ENCODE measurements at regions not wholly inside any gene's neighbourhood (a gene's known extent, or its start where the extent isn't known, plus 50 kb on each side); places are given as distances from the start of the nearest gene placed in this dataset.

DNA sequence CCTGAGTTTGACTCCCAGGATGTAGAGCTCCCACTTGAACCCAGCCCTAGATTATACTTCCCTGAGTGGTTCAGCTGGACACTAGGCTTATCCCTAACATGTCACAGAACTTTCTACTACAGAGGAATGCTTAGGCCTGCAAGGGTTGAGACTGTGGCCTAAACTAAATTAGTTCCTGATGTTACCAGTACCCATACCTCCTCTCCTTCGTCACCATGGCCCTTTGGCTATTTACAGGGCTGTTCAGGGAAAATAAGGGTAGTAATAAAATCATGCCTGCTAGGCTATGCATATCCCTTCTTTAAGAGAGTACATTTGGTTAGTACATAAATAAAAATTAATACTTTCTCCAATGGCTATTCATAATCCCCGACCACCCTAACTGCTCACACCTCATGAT, 356.4 kb upstream of the RASGRP1 start:
- Histone ChIP-seq H3K9me3 (ENCODE audit: control insufficient read depth, insufficient read depth, low read length) (no peaks in the 10 kb centered on the region), H3K27me3 (ENCODE audit: control insufficient read depth, low read length) (no peaks in the 10 kb centered on the region), H3K36me3 (ENCODE audit: control insufficient read depth, low read length) (no peaks in the 10 kb centered on the region), H4K20me1 (ENCODE audit: control insufficient read depth, insufficient read depth, low read depth, low read length) (no peaks in the 10 kb centered on the region), H3K4me1 (ENCODE audit: control insufficient read depth, low read length) (no peaks in the 10 kb centered on the region), H3K9me2 (replicated peaks; ENCODE audit: control insufficient read depth, low read length) (no peaks in the 10 kb centered on the region), H3K27ac (ENCODE audit: low read depth, low read length) (no peak overlapping the region), H3K79me2 (ENCODE audit: control insufficient read depth, low read length) (no peaks in the 10 kb centered on the region), H3K4me2 (ENCODE audit: low read length) (no peak overlapping the region), H3F3A (ENCODE audit: control insufficient read depth, insufficient read depth) (no peaks in the 10 kb centered on the region), H3K4me3 (ENCODE audit: low read length) (no peak overlapping the region)
- no peak for TF ChIP-seq EZH2phosphoT487 (IDR thresholded peaks at IDR 0.05; ENCODE audit: borderline replicate concordance, low read length)
- TF ChIP-seq, protein P1, sequence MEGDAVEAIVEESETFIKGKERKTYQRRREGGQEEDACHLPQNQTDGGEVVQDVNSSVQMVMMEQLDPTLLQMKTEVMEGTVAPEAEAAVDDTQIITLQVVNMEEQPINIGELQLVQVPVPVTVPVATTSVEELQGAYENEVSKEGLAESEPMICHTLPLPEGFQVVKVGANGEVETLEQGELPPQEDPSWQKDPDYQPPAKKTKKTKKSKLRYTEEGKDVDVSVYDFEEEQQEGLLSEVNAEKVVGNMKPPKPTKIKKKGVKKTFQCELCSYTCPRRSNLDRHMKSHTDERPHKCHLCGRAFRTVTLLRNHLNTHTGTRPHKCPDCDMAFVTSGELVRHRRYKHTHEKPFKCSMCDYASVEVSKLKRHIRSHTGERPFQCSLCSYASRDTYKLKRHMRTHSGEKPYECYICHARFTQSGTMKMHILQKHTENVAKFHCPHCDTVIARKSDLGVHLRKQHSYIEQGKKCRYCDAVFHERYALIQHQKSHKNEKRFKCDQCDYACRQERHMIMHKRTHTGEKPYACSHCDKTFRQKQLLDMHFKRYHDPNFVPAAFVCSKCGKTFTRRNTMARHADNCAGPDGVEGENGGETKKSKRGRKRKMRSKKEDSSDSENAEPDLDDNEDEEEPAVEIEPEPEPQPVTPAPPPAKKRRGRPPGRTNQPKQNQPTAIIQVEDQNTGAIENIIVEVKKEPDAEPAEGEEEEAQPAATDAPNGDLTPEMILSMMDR (IDR thresholded peaks at IDR 0.05; ENCODE audit: low read depth, low read length, poor library complexity, severe bottlenecking): no peak

DNA sequence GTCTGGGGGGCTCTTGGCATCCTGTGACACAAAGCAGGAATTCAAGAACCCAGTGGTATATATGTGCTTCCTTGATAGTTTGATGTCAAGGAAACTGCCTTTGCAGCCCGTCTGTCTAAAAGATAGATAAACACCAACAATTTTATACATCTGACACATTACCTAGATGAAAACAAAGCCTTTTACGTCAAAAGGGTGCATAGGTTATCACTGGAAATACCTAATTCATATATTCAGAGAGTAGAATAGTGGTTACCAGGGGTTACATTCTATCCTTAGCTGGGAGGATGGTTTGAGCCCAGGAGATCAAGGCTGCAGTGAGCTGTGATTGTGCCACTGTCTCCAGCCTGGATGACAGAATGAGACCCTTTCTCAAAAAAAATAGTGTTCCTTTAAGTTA, 356.9 kb upstream of the RASGRP1 start:
- Histone ChIP-seq H3K4me2 (ENCODE audit: low read length) (no peak overlapping the region), H3K79me2 (ENCODE audit: control insufficient read depth, low read length) (no peaks in the 10 kb centered on the region), H4K20me1 (ENCODE audit: control insufficient read depth, insufficient read depth, low read depth, low read length) (no peaks in the 10 kb centered on the region), H3K4me3 (ENCODE audit: low read length) (no peak overlapping the region), H3K36me3 (ENCODE audit: control insufficient read depth, low read length) (no peaks in the 10 kb centered on the region), H3K27ac (ENCODE audit: low read depth, low read length) (no peak overlapping the region), H3F3A (ENCODE audit: control insufficient read depth, insufficient read depth) (no peaks in the 10 kb centered on the region), H3K27me3 (ENCODE audit: control insufficient read depth, low read length) (no peaks in the 10 kb centered on the region), H3K9me3 (ENCODE audit: control insufficient read depth, insufficient read depth, low read length) (no peaks in the 10 kb centered on the region), H3K4me1 (ENCODE audit: control insufficient read depth, low read length) (no peaks in the 10 kb centered on the region), H3K9me2 (replicated peaks; ENCODE audit: control insufficient read depth, low read length) (no peaks in the 10 kb centered on the region)
- TF ChIP-seq EZH2phosphoT487 (IDR thresholded peaks at IDR 0.05; ENCODE audit: borderline replicate concordance, low read length): no peak

DNA sequence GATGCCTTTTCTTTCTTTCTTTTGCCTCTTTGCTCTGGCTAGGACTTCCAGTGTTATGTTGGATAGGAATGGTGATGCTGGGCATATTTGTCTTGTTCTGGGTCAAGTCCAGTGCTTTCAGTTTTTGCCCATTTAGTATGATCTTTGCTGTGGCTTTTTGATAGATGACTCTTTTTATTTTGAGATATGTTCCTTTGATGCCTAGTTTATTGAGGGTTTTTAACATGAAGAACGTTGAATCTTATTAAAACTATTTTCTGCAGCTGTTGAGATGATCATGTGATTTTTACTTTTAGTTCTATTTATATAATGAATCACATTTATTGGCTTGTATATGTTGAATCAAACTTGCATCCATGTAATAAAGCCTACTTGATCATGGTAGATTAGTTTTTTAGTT, 363.8 kb upstream of the RASGRP1 start:
- Histone ChIP-seq H3K79me2 (ENCODE audit: control insufficient read depth, low read length) (no peaks in the 10 kb centered on the region), H3K27ac (ENCODE audit: low read depth, low read length) (no peak overlapping the region), H3F3A (ENCODE audit: control insufficient read depth, insufficient read depth) (no peaks in the 10 kb centered on the region), H3K27me3 (ENCODE audit: control insufficient read depth, low read length) (no peaks in the 10 kb centered on the region), H3K36me3 (ENCODE audit: control insufficient read depth, low read length) (no peaks in the 10 kb centered on the region), H3K4me2 (ENCODE audit: low read length) (no peak overlapping the region), H3K9me2 (replicated peaks; ENCODE audit: control insufficient read depth, low read length) (no peaks in the 10 kb centered on the region), H3K4me3 (ENCODE audit: low read length) (no peak overlapping the region), H3K4me1 (ENCODE audit: control insufficient read depth, low read length) (no peaks in the 10 kb centered on the region), H3K9me3 (ENCODE audit: control insufficient read depth, insufficient read depth, low read length) (no peaks in the 10 kb centered on the region), H4K20me1 (ENCODE audit: control insufficient read depth, insufficient read depth, low read depth, low read length) (no peaks in the 10 kb centered on the region)
- TF ChIP-seq, protein P1 (IDR thresholded peaks at IDR 0.05; ENCODE audit: low read depth, low read length, poor library complexity, severe bottlenecking): no peak
- TF ChIP-seq EZH2phosphoT487 (IDR thresholded peaks at IDR 0.05; ENCODE audit: borderline replicate concordance, low read length): no peak

DNA sequence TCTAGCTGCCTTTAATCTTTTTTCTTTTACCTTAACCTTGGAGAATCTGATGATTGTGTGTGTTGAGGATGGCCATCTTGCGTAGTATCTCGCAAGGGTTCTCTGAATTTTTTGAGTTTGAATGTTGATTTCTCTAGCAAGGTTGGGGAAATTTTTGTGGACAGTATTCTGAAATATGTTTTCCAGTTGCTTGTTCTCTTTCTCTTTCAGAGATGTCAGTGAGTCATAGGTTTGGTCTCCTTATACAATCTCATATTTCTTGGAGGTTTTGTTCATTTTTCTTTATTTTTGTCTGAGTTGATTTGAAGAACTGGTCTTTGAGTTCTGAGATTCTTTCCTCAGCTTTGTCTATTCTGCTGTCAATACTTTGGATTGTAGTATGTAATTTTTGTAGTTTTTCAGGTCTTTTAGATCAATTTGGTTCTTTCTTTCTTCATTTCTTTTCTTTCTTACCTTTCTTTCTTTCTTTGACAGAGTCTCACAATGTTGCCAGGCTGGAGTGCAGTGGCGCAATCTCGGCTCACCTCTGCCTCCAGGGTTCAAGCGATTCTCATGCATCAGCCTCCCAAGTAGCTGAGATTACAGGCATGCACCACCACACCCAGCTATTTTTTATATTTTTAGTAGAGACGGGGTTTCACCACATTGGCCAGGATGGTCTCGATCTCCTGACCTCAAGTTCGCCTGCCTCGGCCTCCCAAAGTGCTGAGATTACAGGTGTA, 366.4 kb upstream of the RASGRP1 start:
- Histone ChIP-seq H3K9me3 (ENCODE audit: control insufficient read depth, insufficient read depth, low read length) (no peaks in the 10 kb centered on the region), H3K27me3 (ENCODE audit: control insufficient read depth, low read length) (no peaks in the 10 kb centered on the region), H4K20me1 (ENCODE audit: control insufficient read depth, insufficient read depth, low read depth, low read length) (no peaks in the 10 kb centered on the region), H3F3A (ENCODE audit: control insufficient read depth, insufficient read depth) (no peaks in the 10 kb centered on the region), H3K4me1 (ENCODE audit: control insufficient read depth, low read length) (no peaks in the 10 kb centered on the region), H3K4me3 (ENCODE audit: low read length) (no peak overlapping the region), H3K36me3 (ENCODE audit: control insufficient read depth, low read length) (no peaks in the 10 kb centered on the region), H3K9me2 (replicated peaks; ENCODE audit: control insufficient read depth, low read length) (no peaks in the 10 kb centered on the region), H3K79me2 (ENCODE audit: control insufficient read depth, low read length) (no peaks in the 10 kb centered on the region), H3K4me2 (ENCODE audit: low read length) (no peak overlapping the region), H3K27ac (ENCODE audit: low read depth, low read length) (no peak overlapping the region)
- TF ChIP-seq, protein P1 (IDR thresholded peaks at IDR 0.05; ENCODE audit: low read depth, low read length, poor library complexity, severe bottlenecking): no peak
- no peak for TF ChIP-seq EZH2phosphoT487 (IDR thresholded peaks at IDR 0.05; ENCODE audit: borderline replicate concordance, low read length)
